ENCODE measurements at regions not wholly inside any gene's neighbourhood (a gene's known extent, or its start where the extent isn't known, plus 50 kb on each side); places are given as distances from the start of the nearest gene placed in this dataset.

- DNase-seq (ENCODE audit: low spot score), result no peak
- intact Hi-C loops (cut with DNase I), result no loop called here
Measured at GRCh38 chr2:23298551-23298950, 86.4 kb upstream of the KLHL29 start.

GRCh38 chr2:23299476-23300195 is 85.3 kb upstream of the KLHL29 start:
- DNase-seq (ENCODE audit: low spot score), result no peak
- intact Hi-C loops (cut with DNase I), result no loop called here

- DNase-seq (ENCODE audit: low spot score), result no peak
- intact Hi-C loops (cut with DNase I), result no loop called here
Measured at GRCh38 chr2:23301136-23301535, 83.8 kb upstream of the KLHL29 start.

GRCh38 chr2:23302591-23302990 is 82.4 kb upstream of the KLHL29 start:
- DNase-seq (ENCODE audit: low spot score), result no peak
- intact Hi-C loops (cut with DNase I), result no loop called here

- DNase-seq (ENCODE audit: low spot score), result no peak
- intact Hi-C loops (cut with DNase I), result no loop called here
Measured at GRCh38 chr2:23306401-23306800, 78.6 kb upstream of the KLHL29 start.

- intact Hi-C loops (cut with DNase I), result no loop called here
Measured at GRCh38 chr2:23311186-23311585, 73.8 kb upstream of the KLHL29 start.

GRCh38 chr2:23312996-23313606 is 71.9 kb upstream of the KLHL29 start:
- no peak for DNase-seq (ENCODE audit: low spot score)
- intact Hi-C loops (cut with DNase I), result no loop called here

More at GRCh38 chr2:23311186-23311585, 73.8 kb upstream of the KLHL29 start:
- no peak for DNase-seq (ENCODE audit: low spot score)

GRCh38 chr2:23314687-23315086 is 70.3 kb upstream of the KLHL29 start:
- no peak for DNase-seq (ENCODE audit: low spot score)
- intact Hi-C loops (cut with DNase I), result no loop called here

GRCh38 chr2:23320058-23320457 is 64.9 kb upstream of the KLHL29 start:
- no peak for DNase-seq (ENCODE audit: low spot score)
- intact Hi-C loops (cut with DNase I), result no loop called here

- intact Hi-C loops (cut with DNase I), result no loop called here
- no peak for DNase-seq (ENCODE audit: low spot score)
Measured at GRCh38 chr2:23321751-23322150, 63.2 kb upstream of the KLHL29 start.

- intact Hi-C loops (cut with DNase I), result no loop called here
- DNase-seq (ENCODE audit: low spot score), result no peak
Measured at GRCh38 chr2:23322567-23323197, 62.3 kb upstream of the KLHL29 start.

GRCh38 chr2:23323198-23323916 is 61.6 kb upstream of the KLHL29 start:
- no peak for DNase-seq (ENCODE audit: low spot score)
- intact Hi-C loops (cut with DNase I), result no loop called here

GRCh38 chr2:23323917-23324680 is 60.9 kb upstream of the KLHL29 start:
- DNase-seq (ENCODE audit: low spot score), result no peak
- intact Hi-C loops (cut with DNase I), result no loop called here

GRCh38 chr2:23326330-23326729 is 58.6 kb upstream of the KLHL29 start:
- intact Hi-C loops (cut with DNase I), result no loop called here

GRCh38 chr2:23327416-23327815 is 57.6 kb upstream of the KLHL29 start:
- intact Hi-C loops (cut with DNase I), result no loop called here

More at GRCh38 chr2:23326330-23326729, 58.6 kb upstream of the KLHL29 start:
- DNase-seq (ENCODE audit: low spot score), result no peak

GRCh38 chr2:23327887-23328286 is 57.1 kb upstream of the KLHL29 start:
- DNase-seq (ENCODE audit: low spot score), result no peak
- intact Hi-C loops (cut with DNase I), result no loop called here

More at GRCh38 chr2:23327416-23327815, 57.6 kb upstream of the KLHL29 start:
- no peak for DNase-seq (ENCODE audit: low spot score)

GRCh38 chr2:23330214-23330613 is 54.8 kb upstream of the KLHL29 start:
- intact Hi-C loops (cut with DNase I), result no loop called here
- DNase-seq (ENCODE audit: low spot score), result no peak
